NCI-H1436 (cell line): ENCODE measurements at regions not wholly inside any gene's neighbourhood (a gene's known extent, or its start where the extent isn't known, plus 50 kb on each side); places are given as distances from the start of the nearest gene placed in this dataset.

Experiments
- DNase-seq: peaks from one replicate; lab custom pipeline; 2025; lab: John Stamatoyannopoulos, UW

GRCh38 chr22:47445212-47445611 is 682.8 kb downstream of the TBC1D22A start:
- no peak for DNase-seq

- no peak for DNase-seq
Measured at GRCh38 chr22:47444746-47445065, 682.3 kb downstream of the TBC1D22A start.

- DNase-seq: no peak
Measured at GRCh38 chr22:47443836-47444745, 681.6 kb downstream of the TBC1D22A start.

GRCh38 chr22:47442821-47443220 is 680.4 kb downstream of the TBC1D22A start:
- DNase-seq: no peak

- no peak for DNase-seq
Measured at GRCh38 chr22:47439643-47440265, 677.3 kb downstream of the TBC1D22A start.

GRCh38 chr22:47437636-47438035 is 675.2 kb downstream of the TBC1D22A start:
- DNase-seq: no peak

GRCh38 chr22:47437110-47437509 is 674.7 kb downstream of the TBC1D22A start:
- DNase-seq: no peak

GRCh38 chr22:47435826-47436225 is 673.4 kb downstream of the TBC1D22A start:
- no peak for DNase-seq

- DNase-seq: no peak
Measured at GRCh38 chr22:47435204-47435487, 672.7 kb downstream of the TBC1D22A start.

GRCh38 chr22:47434336-47435203 is 672.1 kb downstream of the TBC1D22A start:
- DNase-seq: no peak

GRCh38 chr22:47433627-47434026 is 671.2 kb downstream of the TBC1D22A start:
- no peak for DNase-seq

GRCh38 chr22:47432683-47433082 is 670.2 kb downstream of the TBC1D22A start:
- DNase-seq: no peak

GRCh38 chr22:47423861-47424820 is 661.7 kb downstream of the TBC1D22A start:
- no peak for DNase-seq

- no peak for DNase-seq
Measured at GRCh38 chr22:47423266-47423665, 660.8 kb downstream of the TBC1D22A start.

GRCh38 chr22:47422736-47423135 is 660.3 kb downstream of the TBC1D22A start:
- DNase-seq: no peak

GRCh38 chr22:47421846-47422245 is 659.4 kb downstream of the TBC1D22A start:
- no peak for DNase-seq

GRCh38 chr22:47420211-47420610 is 657.8 kb downstream of the TBC1D22A start:
- DNase-seq: no peak

GRCh38 chr22:47419239-47419638 is 656.8 kb downstream of the TBC1D22A start:
- DNase-seq: no peak

- no peak for DNase-seq
Measured at GRCh38 chr22:47417699-47418098, 655.2 kb downstream of the TBC1D22A start.

- no peak for DNase-seq
Measured at GRCh38 chr22:47411006-47411405, 648.6 kb downstream of the TBC1D22A start.

GRCh38 chr22:47409539-47410275 is 647.3 kb downstream of the TBC1D22A start:
- DNase-seq: no peak
